Fibroblast of mammary gland (primary cell): ENCODE measurements at regions not wholly inside any gene's neighbourhood (a gene's known extent, or its start where the extent isn't known, plus 50 kb on each side); places are given as distances from the start of the nearest gene placed in this dataset.
"Not testable (repeated sequence)": the region's sequence is repeated elsewhere in the genome, so short reads cannot be mapped to it uniquely, and the experiment has no call there.

Experiments used
- DNase-seq: peaks from one replicate; pipeline ENCODE4 v3.0.0-alpha.2; 2010; ENCODE audit warnings: low read depth
- H3K4me3 ChIP-seq: 2 replicates; pipeline ENCODE4 v1.5.1; 2011; ENCODE audit warnings: low read depth, mild to moderate bottlenecking, low read length, moderate library complexity; ENCODE audit not compliant: control insufficient read depth
- TF ChIP-seq, protein P1 (sequence below): conservative IDR thresholded peaks from 2 replicates; pipeline ENCODE4 v1.5.1; 2011; ENCODE audit warnings: low read depth, low read length, inconsistent platforms; ENCODE audit not compliant: control insufficient read depth, insufficient read depth

DNA sequence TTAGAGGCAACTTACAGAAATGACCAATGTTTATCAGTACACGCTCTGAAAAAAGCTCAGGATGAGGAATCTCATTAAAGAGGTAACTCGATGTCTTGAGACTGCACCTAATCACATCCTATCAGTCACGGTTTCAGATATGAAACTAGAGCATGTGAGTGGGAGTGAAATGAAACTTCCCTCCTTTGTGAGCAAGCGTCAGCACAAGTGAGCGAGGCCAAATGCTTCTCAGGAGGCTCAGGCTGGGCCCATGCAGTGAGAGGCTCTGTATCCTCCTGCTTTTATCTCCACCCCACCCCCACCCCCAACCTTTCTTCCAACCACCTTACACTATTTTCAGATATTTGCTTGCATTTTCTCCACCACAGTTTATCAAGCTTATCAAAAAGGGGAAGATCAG is 140.8 kb upstream of the RIMS1 start:
- DNase-seq: no peak
- no peak overlapping the region for H3K4me3 ChIP-seq
- TF ChIP-seq, protein P1, sequence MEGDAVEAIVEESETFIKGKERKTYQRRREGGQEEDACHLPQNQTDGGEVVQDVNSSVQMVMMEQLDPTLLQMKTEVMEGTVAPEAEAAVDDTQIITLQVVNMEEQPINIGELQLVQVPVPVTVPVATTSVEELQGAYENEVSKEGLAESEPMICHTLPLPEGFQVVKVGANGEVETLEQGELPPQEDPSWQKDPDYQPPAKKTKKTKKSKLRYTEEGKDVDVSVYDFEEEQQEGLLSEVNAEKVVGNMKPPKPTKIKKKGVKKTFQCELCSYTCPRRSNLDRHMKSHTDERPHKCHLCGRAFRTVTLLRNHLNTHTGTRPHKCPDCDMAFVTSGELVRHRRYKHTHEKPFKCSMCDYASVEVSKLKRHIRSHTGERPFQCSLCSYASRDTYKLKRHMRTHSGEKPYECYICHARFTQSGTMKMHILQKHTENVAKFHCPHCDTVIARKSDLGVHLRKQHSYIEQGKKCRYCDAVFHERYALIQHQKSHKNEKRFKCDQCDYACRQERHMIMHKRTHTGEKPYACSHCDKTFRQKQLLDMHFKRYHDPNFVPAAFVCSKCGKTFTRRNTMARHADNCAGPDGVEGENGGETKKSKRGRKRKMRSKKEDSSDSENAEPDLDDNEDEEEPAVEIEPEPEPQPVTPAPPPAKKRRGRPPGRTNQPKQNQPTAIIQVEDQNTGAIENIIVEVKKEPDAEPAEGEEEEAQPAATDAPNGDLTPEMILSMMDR: no peak

DNA sequence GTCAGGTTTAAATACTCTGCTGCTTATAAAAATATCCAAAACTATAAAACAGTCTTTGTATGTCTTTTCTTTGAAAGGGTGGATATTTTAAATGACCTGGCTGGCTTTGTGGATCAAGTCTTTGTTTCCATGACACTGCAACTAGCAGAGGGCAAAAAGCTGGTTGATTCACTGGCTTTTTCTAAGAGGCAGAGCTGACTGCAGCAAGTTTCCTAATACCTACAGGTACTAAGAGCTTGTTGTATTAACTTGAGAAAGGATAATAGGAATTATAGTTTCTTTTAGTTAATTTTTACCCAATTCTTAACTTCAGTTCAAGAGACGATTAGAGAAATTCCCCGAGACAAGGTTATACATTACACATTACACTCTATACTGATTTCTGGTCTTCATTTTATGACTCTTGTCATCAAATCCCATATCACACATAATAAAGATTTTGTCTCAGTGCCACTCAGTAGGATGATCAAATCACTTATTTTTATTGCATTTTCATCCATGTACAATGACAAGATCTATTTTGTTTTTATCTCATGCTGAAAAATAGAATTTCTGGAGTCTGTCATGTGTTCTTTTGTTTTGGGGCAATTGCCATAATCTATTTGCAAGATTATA is 120.1 kb upstream of the RIMS1 start:
- TF ChIP-seq, protein P1: no peak
- H3K4me3 ChIP-seq: no peak overlapping the region
- no peak for DNase-seq

DNA sequence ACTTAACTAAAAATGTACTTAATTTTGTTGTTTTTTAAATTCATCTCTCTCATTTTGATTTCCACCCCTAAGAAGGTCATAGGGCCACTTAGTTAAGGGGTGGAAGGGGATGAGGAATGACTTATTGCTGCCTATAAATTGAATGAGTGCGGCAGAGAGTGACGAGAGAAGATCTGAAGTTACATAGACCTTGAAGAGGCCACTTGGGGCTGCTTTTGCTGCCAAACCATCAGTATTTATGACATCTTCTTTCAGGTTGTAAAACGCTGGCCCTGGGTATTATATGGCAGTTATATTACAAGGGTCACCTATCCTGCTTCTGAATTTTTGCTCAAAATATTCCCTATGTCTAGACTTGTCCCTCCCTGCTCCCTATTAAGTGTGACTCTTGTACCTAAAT is 119.6 kb upstream of the RIMS1 start:
- no peak for DNase-seq
- no peak overlapping the region for H3K4me3 ChIP-seq
- TF ChIP-seq, protein P1: no peak

DNA sequence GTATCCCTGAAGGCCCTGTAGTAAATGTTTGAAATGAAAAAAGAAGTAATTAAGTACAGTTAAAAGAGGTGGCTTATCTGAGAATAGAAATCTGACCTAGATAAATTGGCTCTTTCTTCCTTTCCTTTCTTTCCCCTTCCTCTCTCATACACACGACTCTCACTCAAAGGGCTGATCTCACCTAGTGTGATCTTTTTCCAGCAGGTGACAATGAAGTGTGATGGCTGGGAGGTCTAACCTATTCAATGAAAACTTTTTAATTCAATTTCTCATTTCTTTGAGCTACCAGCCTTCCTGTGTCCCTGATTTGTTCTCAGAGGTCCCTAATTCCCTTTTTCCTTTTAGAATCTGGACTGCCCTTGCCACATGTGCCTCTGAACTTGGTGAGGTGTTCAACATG is 118.0 kb upstream of the RIMS1 start:
- TF ChIP-seq, protein P1: no peak

DNA sequence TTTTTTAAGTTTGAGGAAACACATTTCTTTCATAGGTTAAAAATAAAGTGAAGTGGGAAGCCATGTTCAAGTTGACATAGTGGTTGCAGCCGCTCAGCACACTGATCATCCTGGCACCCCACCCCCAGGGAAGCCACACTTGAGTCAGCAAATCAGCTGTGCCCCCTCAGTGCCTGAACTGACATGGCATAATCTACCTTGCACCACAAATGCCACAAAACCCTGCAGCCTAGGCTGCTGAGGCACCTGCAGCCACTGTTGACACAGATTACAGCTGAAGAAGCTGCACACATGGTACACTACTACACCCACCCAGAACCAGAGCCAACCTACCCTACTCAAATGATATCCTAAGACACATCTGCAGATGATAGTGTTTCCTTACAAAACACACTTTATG is 77.5 kb upstream of the RIMS1 start:
- H3K4me3 ChIP-seq: no peak overlapping the region
- TF ChIP-seq, protein P1: no peak
- DNase-seq: no peak

More for the DNA sequence above, 118.0 kb upstream of the RIMS1 start:
- no peak for DNase-seq
- no peak overlapping the region for H3K4me3 ChIP-seq

DNA sequence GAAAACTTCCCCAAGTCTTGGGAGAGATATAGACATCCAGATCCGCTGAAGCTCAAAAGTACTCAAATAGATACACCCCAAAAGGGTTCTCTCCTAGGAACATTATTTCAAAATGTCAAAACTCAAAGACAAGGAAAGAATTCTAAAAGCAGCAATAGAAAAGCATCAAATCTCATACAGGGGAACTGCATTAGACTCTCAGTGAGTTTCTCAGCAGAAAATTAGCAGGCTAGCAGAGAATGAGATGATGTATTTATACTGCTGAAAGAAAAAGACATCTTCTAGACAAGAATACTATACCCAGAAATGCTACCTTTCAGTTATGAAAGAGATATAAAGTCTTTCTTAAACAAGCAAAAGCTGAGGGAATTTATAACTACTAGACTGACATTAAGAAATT is 75.5 kb upstream of the RIMS1 start:
- H3K4me3 ChIP-seq: no peak overlapping the region
- TF ChIP-seq, protein P1: no peak
- no peak for DNase-seq

DNA sequence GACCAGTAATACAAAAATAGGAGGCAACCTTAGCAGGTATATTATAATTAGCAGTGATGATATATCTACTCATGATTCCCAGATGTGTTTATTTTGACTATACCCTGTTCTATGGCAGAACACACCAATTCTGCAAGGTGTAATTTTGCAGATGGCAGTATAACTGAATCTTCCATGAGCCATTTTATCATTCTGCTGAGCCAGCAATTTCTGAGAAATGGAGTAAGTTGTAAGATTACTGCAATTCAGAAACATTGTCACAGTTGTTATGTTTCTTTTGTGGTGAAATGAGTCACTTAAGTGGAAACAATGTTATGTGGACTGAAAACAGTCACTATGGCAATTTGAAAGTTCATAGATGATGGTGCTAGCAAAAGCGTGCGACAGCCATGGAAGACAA is 63.7 kb upstream of the RIMS1 start:
- no peak for DNase-seq
- TF ChIP-seq, protein P1: no peak
- no peak overlapping the region for H3K4me3 ChIP-seq

DNA sequence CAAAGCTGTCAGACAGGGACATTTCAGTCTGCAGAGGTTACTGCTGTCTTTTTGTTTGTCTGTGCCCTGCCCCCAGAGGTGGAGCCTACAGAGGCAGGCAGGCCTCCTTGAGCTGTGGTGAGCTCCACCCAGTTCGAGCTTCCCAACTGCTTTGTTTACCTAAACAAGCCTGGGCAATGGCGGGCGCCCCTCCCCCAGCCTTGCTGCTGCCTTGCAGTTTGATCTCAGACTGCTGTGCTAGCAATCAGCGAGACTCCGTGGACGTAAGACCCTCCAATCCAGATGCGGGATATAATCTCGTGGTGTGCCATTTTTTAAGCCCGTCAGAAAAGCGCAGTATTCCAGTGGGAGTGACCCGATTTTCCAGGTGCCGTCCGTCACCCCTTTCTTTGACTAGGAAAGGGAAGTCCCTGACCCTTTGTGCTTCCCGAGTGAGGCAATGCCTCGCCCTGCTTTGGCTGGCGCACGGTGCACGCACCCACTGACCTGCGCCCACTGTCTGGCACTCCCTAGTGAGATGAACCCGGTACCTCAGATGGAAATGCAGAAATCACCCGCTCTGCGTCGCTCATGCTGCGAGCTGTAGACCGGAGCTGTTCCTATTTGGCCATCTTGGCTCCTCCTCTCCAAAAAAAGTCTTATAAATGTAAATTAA is 54.1 kb upstream of the RIMS1 start:
- not testable (repeated sequence) for H3K4me3 ChIP-seq, DNase-seq
